Fibroblast of gingiva (primary cell): ENCODE measurements at regions not wholly inside any gene's neighbourhood (a gene's known extent, or its start where the extent isn't known, plus 50 kb on each side); places are given as distances from the start of the nearest gene placed in this dataset.
"Not testable (repeated sequence)": the region's sequence is repeated elsewhere in the genome, so short reads cannot be mapped to it uniquely, and the experiment has no call there.

Source experiments
- DNase-seq: peaks from one replicate; pipeline ENCODE4 v3.0.0-alpha.2; 2011; ENCODE audit warnings: low read depth

DNA sequence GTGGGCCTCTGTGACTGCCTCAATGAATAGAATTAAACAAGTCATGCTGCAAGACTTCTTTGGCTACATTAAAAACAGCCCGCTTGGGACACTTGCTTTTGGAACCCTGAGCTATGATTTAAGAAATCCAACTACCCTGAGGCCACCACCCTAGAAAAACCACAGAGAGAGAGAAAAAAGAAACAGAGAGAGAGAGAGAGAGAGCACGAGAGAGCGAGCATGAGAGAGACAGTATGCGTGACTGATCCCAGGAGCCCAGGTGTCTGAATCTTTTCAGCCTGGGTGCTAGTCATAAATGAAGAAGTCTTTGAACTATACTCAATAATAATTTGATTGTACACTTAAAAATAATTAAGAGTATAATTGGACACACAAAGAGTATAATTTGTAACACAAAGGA is 123.1 kb upstream of the FREM1 start:
- no peak for DNase-seq

GRCh38 chr9:15032860-15033259 is 122.6 kb upstream of the FREM1 start:
- DNase-seq = no peak

DNA sequence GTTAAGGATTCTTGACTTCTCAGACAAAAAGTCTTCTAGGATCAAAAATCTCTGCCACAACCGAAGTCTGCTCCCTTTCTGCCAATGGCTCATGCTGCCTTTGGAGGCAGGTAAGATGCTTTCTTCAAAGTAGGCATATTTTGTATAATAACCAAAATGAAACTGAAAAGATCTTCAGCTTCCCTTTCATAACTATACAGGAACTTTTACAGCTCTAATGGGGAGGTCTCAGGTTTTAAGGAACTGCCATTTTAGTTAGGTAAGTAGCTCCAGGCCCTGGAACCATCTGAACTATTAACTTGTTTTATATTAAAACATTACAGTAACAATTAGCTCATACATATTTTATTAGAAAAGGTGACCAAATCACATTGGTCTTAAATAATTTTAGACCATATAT is 110.9 kb upstream of the FREM1 start:
- no peak for DNase-seq

DNA sequence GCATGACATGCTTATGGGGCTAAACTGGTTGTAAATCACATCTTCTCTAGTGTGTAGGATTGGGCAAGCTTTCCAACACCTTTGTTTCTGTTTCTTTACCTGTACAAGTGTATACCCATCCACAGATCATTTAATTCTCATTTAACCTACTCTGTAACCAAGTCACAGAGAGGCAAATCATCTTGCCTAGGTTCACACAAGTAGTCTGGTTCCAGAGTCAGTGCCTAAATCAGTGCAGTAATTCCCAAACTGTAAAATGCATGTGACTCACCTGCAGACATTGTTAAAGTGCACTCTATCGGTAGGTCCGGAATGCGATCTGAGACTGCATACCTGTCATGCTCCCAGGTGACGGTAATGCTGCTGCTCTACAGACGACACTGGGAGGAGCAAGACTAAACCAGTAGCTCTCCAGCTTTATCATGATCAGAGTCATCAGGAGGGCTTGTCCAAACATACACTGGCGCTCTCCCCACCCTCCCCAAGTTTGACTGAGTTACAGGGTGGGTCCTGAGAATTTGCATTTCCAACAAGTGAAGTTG is 107.9 kb upstream of the FREM1 start:
- no peak for DNase-seq

GRCh38 chr9:15010581-15010980 is 100.4 kb upstream of the FREM1 start:
- no peak for DNase-seq

DNA sequence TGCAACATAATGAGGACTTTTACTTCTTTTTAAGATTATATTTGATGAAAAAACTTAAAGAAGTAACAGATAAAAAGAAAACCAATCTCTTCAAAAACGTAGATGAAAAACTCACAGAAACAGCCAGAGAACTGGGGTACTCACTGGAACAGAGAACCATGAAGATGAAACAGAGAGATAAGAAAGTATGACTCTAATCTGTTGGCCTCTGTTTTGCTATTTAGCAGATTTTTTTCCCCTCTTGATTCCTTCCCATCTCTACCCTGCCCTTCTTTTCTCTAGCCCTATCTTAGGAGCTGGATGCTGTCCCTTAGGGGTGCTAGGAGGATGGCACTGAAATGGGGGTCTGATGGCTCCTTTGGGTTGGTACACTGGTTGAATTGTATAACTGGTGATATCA is 97.5 kb upstream of the FREM1 start:
- no peak for DNase-seq

GRCh38 chr9:14994738-14995137 is 84.5 kb upstream of the FREM1 start:
- DNase-seq = no peak

DNA sequence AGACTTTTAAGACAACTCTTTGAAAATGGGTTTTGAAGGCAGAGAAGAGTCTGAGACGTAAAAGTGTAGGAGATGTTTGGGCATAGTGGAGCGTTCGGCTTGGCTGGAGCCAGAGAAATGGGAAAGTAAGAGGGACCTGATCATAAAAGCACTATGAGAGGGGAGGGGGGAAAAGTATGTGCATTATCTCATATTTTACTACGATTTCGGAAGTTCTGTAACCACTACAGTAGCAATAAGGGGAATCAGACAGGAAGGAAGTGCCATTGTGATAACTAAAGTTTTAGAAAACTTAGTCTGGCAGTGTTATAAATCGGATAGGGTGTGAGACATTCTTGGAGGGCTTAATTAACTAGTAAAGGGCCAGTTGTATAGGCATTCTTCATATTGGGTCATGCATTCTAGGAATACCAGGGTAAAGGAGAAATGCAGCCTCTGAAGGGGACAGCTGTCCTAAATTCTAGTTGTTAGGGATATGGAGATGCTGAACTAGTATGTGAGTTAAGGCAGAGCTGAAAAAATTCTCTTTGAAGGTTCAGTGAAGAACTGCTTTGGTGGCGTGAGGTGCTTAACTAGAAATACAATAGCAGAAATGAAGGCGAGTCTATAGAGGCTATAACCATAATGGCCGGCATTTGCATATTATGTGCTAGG is 83.8 kb upstream of the FREM1 start:
- DNase-seq = no peak

GRCh38 chr9:14993061-14993800 is 83.0 kb upstream of the FREM1 start:
- DNase-seq = peak; percentile 82

- no peak for DNase-seq
Observed at GRCh38 chr9:14992516-14992915, 82.3 kb upstream of the FREM1 start.

DNA sequence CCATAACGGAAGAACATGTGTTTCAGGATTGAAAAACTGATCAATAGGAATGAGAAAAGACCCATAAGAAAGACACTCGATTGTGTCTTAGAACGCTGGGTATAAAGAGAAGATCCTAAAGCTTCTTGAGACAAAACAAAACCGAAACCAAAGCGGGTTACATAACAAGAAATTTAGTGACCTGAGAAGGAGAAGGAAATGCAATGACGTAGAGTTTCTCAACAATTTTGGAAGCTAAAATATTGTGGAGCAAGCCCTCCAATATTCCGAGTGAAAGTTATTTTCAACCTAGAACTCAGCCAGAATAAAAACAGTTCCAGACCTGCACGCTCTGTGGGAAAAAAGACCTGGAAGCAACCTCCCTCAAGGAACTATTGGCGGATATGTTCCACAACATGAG is 81.9 kb upstream of the FREM1 start:
- peak; percentile 2 for DNase-seq

GRCh38 chr9:14990647-14991046 is 80.4 kb upstream of the FREM1 start:
- DNase-seq = not testable (repeated sequence)

GRCh38 chr9:14989811-14990210 is 79.6 kb upstream of the FREM1 start:
- DNase-seq = no peak

GRCh38 chr9:14989336-14989735 is 79.1 kb upstream of the FREM1 start:
- not testable (repeated sequence) for DNase-seq

DNA sequence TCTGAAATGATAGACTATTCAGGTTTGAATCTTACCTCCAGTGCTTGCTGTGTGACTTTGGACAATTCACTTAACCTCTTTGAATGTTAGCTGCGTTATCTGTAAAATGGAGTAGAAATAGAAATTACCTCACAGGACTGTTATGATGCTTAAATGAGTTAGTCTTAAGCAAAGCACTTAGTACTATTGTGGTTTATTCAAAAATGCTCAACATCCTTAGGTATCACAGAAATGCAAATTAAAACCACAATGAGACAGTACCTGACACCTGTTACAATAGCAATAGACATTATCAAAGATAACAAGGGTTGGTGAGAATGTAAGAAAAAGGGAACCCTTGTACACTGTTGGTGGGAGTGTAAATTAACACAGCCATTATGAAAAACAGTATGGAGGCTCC is 77.6 kb upstream of the FREM1 start:
- no peak for DNase-seq

- no peak for DNase-seq
Observed at GRCh38 chr9:14985419-14985818, 75.2 kb upstream of the FREM1 start.

DNA sequence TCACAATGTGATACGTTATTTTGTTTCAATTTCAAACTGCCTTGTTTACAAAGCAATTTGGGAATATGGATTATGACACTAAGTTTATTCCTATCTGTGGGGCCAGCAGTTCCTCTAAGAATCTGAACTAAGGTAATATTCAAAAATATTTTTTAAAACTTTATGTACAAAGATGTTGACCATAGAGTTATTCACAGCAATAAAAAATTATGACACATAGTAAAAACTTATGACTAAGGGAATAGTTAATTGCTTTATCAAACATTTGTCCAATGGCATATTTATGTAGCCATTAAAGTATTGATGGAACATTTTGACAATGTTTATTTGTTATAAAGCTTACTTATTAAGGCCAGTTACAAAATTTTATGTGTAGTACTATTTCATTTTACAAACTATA is 73.4 kb upstream of the FREM1 start:
- DNase-seq = no peak

- no peak for DNase-seq
Observed at GRCh38 chr9:14981291-14981950, 71.2 kb upstream of the FREM1 start.

DNA sequence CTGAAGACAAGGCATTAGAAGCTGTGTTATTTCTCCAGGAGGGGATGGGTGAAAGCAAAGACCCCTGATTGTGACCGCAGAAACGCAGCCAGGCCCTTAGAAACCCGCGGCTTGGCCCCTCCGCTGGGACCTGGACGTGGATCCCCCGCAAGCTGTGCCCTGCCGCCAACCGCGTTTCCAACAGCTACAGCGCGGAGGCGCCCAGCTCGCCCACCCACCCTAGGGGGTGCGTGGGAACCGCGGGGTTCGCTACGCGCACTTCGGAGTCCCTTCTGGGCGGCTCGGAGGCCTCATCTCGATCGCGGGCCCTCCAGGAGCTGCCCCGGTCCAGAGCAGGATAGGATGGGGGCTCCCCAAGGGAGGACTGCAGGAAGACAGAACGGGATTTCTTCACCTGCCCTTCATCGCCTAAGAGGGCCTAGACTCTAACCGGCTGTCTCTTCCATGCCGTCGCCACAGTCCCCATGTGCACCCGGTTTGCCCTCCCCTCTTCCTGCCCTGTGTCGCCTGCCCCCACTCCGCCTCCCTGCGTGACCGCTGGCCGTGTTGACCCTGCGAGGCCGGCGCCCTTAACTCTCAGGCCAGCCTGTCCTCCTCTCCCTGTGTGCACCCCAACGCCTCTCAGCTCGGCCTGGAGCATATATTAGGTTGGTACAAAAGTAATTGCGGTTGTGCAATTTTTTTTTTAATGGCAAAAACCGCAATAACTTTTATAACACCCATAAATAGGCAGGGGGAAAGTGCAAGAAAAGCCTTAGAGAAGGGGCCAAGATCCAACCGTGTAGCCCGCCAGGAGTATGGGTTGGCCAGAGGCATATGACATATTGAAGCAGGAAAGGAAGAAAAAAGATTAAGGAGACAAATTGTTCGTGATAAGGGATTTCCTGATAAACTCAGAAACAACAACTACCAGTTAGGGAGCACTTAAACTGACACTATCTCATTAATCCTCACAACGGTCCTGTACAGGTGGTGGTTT is 68.1 kb upstream of the FREM1 start:
- DNase-seq = no peak

DNA sequence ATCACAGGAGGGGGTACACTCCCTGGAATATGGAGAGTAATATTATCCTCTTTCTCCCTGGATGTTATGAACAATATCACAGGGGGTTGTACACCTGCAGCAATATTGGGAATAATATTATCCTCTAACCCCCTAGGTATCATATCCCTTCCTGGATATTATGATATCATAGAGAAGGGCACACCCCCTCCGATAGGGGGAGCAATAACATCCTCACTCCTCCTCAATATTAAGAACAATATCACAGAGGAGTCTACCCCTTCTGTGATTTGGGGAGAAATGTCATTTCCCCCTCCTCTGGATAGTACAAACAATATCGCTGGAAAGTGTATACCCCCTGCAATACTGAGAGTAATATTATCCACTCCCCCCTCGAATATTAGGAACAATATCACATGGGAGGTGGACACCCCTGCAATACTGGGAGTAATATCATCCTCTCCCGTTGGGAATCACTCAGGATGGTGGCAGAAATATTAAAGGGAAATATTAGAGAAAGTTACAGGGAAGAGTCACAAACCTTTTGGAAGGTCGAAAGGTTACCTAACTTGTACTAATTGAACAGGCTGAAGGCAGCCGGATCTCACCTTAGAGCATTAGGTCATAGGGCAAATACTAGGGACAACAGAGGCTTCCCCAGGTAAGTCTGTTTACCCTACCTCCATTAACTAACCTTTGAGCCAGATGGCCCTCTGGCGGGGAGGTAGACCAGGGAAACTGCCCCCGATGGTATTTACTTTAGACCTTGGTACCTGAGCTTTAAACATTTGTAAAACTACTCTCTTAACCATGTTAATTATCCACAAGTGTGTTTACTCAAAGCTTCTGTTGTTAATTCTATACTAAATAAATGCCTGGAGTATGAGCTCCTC is 57.5 kb upstream of the FREM1 start:
- no peak for DNase-seq
